GM23338 (cell line): ENCODE measurements at regions not wholly inside any gene's neighbourhood (a gene's known extent, or its start where the extent isn't known, plus 50 kb on each side); places are given as distances from the start of the nearest gene placed in this dataset.

Experiments used
- ATAC-seq: fragments of 200-7000 bp; cut with Tn5 transposase; 3 replicates; pipeline ENCODE4 v1.9.1; 2020
- DNase-seq: peaks from one replicate; pipeline ENCODE4 v3.0.0-alpha.2; 2015; ENCODE audit warnings: low spot score
- H2AFZ ChIP-seq: fragments of 200-600 bp; sonication (generic); 2 replicates; pipeline ENCODE4 v1.8.0; 2016; ENCODE audit warnings: antibody characterized with exemption, mild to moderate bottlenecking, moderate library complexity
- H3F3A ChIP-seq: fragments of 200-600 bp; sonication (generic); replicated peaks from 2 replicates; pipeline ENCODE4 v1.8.0; 2017; ENCODE audit warnings: antibody characterized with exemption, mixed run types, low read depth
- H3K27ac ChIP-seq: fragments of 200-600 bp; sonication (generic); 2 replicates; pipeline ENCODE4 v1.6.1; 2016; ENCODE audit warnings: low read depth
- H3K27me3 ChIP-seq: fragments of 200-600 bp; sonication (generic); 2 replicates; pipeline ENCODE4 v1.8.0; 2016; ENCODE audit warnings: mild to moderate bottlenecking, mixed run types, moderate library complexity; ENCODE audit not compliant: insufficient read depth
- H3K36me3 ChIP-seq: fragments of 200-600 bp; sonication (generic); 2 replicates; pipeline ENCODE4 v1.8.0; 2016; ENCODE audit warnings: mild to moderate bottlenecking; ENCODE audit not compliant: insufficient read depth
- H3K4me1 ChIP-seq: fragments of 200-600 bp; sonication (generic); 2 replicates; pipeline ENCODE4 v1.8.0; 2016; ENCODE audit warnings: mild to moderate bottlenecking, moderate library complexity; ENCODE audit not compliant: insufficient read depth
- H3K4me2 ChIP-seq: fragments of 200-600 bp; sonication (generic); 2 replicates; pipeline ENCODE4 v1.7.1; 2017; ENCODE audit warnings: mixed run types
- H3K4me3 ChIP-seq: fragments of 200-600 bp; sonication (generic); 2 replicates; pipeline ENCODE4 v1.6.1; 2016; ENCODE audit warnings: mixed run types
- H3K79me2 ChIP-seq: fragments of 200-600 bp; sonication (generic); replicated peaks from 2 replicates; pipeline ENCODE4 v1.8.0; 2017; ENCODE audit warnings: mild to moderate bottlenecking; ENCODE audit not compliant: insufficient read depth
- H3K9me2 ChIP-seq: fragments of 200-600 bp; sonication (generic); 2 replicates; pipeline ENCODE4 v1.8.0; 2017; ENCODE audit not compliant: insufficient read depth
- H4K20me1 ChIP-seq: fragments of 200-600 bp; sonication (generic); replicated peaks from 2 replicates; pipeline ENCODE4 v1.8.0; 2017; ENCODE audit warnings: mild to moderate bottlenecking; ENCODE audit not compliant: insufficient read depth
- H3K27ac Mint-ChIP-seq: 2 replicates; pipeline ENCODE4 v1.8.0; 2020; ENCODE audit warnings: inconsistent platforms, mild to moderate bottlenecking, moderate library complexity, mixed read lengths
- H3K27me3 Mint-ChIP-seq: 3 replicates; pipeline ENCODE4 v1.8.0; 2022; ENCODE audit warnings: low read depth, mild to moderate bottlenecking, moderate library complexity, mixed read lengths, inconsistent platforms; ENCODE audit not compliant: insufficient read depth, poor library complexity
- H3K36me3 Mint-ChIP-seq: 3 replicates; pipeline ENCODE4 v1.8.0; 2021; ENCODE audit warnings: low read depth, mild to moderate bottlenecking, inconsistent platforms, moderate library complexity, mixed read lengths
- H3K4me1 Mint-ChIP-seq: 3 replicates; pipeline ENCODE4 v1.8.0; 2020; ENCODE audit warnings: mild to moderate bottlenecking, inconsistent platforms, mixed read lengths
- H3K4me3 Mint-ChIP-seq: 3 replicates; pipeline ENCODE4 v1.8.0; 2021; ENCODE audit warnings: moderate library complexity, mild to moderate bottlenecking, inconsistent platforms, mixed read lengths
- H3K9me3 Mint-ChIP-seq: 3 replicates; pipeline ENCODE4 v1.8.0; 2020; ENCODE audit warnings: moderate library complexity, mild to moderate bottlenecking, inconsistent platforms, mixed read lengths
- EZH2 ChIP-seq: fragments of 200-600 bp; sonication (generic); IDR thresholded peaks from one replicate; pipeline ENCODE4 v1.8.0; 2017; ENCODE audit warnings: antibody characterized with exemption, mild to moderate bottlenecking, low read depth; ENCODE audit not compliant: unreplicated experiment
- EZH2phosphoT487 ChIP-seq: fragments of 200-600 bp; sonication (generic); IDR thresholded peaks from one replicate; pipeline ENCODE4 v1.8.1; 2018; ENCODE audit warnings: antibody characterized with exemption; ENCODE audit not compliant: unreplicated experiment
- JUNB ChIP-seq: IDR thresholded peaks from one replicate; pipeline ENCODE4 v1.6.1; 2016; ENCODE audit warnings: antibody characterized with exemption; ENCODE audit not compliant: unreplicated experiment
- NANOG ChIP-seq: IDR thresholded peaks from 2 replicates; pipeline ENCODE4 v1.6.1; 2016; ENCODE audit warnings: antibody characterized with exemption, borderline replicate concordance
- POLR2AphosphoS5 ChIP-seq: IDR thresholded peaks from 2 replicates; pipeline ENCODE4 v1.6.1; 2016; ENCODE audit warnings: antibody characterized with exemption, low read depth
- ZNF331 ChIP-seq: fragments of 250-450 bp; sonication (Bioruptor Pico); IDR thresholded peaks from 2 replicates; pipeline ENCODE4 v1.5.0; 2020; ENCODE audit warnings: low read depth, mild to moderate bottlenecking, moderate library complexity
- TF ChIP-seq, protein P1 (sequence below): IDR thresholded peaks from 2 replicates; pipeline ENCODE4 v1.6.1; 2016; ENCODE audit warnings: antibody characterized with exemption
- TF ChIP-seq, protein P2 (sequence below): fragments of 250-450 bp; sonication (Bioruptor Pico); IDR thresholded peaks from 2 replicates; pipeline ENCODE4 v1.5.0; 2020; ENCODE audit warnings: mild to moderate bottlenecking, moderate library complexity
- TF ChIP-seq, protein P3 (sequence below): IDR thresholded peaks from one replicate; pipeline ENCODE4 v1.6.1; 2018; ENCODE audit warnings: antibody characterized with exemption; ENCODE audit not compliant: unreplicated experiment

DNA sequence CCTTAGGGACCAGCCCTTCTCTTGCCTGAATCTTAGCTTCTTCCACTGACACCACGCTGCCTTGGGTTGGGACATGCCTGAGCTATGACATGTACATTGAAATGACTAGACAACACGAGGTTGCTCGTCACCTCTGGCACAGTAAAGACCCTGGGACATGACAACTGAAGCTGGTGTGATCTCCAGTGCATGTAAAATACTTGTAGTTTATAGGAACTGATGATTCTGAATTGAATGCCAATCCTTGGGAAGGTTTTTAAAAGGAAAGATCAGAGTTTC, 100.7 kb upstream of the PGRMC2 start:
- H2AFZ ChIP-seq = no peak overlapping the region
- H3K9me2 ChIP-seq = no peaks in the 10 kb centered on the region
- Mint-ChIP-seq H3K27ac (no peak overlapping the region), H3K4me3 (no peak overlapping the region), H3K27me3 (no peaks in the 10 kb centered on the region), H3K36me3 (no peaks in the 10 kb centered on the region), H3K9me3 (no peaks in the 10 kb centered on the region), H3K4me1 (peaks cover 18% of the 10 kb centered on the region)
- TF ChIP-seq, protein P1, sequence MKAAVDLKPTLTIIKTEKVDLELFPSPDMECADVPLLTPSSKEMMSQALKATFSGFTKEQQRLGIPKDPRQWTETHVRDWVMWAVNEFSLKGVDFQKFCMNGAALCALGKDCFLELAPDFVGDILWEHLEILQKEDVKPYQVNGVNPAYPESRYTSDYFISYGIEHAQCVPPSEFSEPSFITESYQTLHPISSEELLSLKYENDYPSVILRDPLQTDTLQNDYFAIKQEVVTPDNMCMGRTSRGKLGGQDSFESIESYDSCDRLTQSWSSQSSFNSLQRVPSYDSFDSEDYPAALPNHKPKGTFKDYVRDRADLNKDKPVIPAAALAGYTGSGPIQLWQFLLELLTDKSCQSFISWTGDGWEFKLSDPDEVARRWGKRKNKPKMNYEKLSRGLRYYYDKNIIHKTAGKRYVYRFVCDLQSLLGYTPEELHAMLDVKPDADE = no peak
- TF ChIP-seq, protein P2, sequence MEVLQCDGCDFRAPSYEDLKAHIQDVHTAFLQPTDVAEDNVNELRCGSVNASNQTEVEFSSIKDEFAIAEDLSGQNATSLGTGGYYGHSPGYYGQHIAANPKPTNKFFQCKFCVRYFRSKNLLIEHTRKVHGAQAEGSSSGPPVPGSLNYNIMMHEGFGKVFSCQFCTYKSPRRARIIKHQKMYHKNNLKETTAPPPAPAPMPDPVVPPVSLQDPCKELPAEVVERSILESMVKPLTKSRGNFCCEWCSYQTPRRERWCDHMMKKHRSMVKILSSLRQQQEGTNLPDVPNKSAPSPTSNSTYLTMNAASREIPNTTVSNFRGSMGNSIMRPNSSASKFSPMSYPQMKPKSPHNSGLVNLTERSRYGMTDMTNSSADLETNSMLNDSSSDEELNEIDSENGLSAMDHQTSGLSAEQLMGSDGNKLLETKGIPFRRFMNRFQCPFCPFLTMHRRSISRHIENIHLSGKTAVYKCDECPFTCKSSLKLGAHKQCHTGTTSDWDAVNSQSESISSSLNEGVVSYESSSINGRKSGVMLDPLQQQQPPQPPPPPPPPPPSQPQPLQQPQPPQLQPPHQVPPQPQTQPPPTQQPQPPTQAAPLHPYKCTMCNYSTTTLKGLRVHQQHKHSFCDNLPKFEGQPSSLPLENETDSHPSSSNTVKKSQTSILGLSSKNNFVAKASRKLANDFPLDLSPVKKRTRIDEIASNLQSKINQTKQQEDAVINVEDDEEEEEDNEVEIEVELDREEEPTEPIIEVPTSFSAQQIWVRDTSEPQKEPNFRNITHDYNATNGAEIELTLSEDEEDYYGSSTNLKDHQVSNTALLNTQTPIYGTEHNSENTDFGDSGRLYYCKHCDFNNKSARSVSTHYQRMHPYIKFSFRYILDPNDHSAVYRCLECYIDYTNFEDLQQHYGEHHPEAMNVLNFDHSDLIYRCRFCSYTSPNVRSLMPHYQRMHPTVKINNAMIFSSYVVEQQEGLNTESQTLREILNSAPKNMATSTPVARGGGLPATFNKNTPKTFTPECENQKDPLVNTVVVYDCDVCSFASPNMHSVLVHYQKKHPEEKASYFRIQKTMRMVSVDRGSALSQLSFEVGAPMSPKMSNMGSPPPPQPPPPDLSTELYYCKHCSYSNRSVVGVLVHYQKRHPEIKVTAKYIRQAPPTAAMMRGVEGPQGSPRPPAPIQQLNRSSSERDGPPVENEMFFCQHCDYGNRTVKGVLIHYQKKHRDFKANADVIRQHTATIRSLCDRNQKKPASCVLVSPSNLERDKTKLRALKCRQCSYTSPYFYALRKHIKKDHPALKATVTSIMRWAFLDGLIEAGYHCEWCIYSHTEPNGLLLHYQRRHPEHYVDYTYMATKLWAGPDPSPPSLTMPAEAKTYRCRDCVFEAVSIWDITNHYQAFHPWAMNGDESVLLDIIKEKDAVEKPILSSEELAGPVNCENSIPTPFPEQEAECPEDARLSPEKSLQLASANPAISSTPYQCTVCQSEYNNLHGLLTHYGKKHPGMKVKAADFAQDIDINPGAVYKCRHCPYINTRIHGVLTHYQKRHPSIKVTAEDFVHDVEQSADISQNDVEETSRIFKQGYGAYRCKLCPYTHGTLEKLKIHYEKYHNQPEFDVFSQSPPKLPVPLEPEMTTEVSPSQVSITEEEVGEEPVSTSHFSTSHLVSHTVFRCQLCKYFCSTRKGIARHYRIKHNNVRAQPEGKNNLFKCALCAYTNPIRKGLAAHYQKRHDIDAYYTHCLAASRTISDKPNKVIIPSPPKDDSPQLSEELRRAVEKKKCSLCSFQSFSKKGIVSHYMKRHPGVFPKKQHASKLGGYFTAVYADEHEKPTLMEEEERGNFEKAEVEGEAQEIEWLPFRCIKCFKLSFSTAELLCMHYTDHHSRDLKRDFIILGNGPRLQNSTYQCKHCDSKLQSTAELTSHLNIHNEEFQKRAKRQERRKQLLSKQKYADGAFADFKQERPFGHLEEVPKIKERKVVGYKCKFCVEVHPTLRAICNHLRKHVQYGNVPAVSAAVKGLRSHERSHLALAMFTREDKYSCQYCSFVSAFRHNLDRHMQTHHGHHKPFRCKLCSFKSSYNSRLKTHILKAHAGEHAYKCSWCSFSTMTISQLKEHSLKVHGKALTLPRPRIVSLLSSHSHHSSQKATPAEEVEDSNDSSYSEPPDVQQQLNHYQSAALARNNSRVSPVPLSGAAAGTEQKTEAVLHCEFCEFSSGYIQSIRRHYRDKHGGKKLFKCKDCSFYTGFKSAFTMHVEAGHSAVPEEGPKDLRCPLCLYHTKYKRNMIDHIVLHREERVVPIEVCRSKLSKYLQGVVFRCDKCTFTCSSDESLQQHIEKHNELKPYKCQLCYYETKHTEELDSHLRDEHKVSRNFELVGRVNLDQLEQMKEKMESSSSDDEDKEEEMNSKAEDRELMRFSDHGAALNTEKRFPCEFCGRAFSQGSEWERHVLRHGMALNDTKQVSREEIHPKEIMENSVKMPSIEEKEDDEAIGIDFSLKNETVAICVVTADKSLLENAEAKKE = no peak
- TF ChIP-seq, protein P3, sequence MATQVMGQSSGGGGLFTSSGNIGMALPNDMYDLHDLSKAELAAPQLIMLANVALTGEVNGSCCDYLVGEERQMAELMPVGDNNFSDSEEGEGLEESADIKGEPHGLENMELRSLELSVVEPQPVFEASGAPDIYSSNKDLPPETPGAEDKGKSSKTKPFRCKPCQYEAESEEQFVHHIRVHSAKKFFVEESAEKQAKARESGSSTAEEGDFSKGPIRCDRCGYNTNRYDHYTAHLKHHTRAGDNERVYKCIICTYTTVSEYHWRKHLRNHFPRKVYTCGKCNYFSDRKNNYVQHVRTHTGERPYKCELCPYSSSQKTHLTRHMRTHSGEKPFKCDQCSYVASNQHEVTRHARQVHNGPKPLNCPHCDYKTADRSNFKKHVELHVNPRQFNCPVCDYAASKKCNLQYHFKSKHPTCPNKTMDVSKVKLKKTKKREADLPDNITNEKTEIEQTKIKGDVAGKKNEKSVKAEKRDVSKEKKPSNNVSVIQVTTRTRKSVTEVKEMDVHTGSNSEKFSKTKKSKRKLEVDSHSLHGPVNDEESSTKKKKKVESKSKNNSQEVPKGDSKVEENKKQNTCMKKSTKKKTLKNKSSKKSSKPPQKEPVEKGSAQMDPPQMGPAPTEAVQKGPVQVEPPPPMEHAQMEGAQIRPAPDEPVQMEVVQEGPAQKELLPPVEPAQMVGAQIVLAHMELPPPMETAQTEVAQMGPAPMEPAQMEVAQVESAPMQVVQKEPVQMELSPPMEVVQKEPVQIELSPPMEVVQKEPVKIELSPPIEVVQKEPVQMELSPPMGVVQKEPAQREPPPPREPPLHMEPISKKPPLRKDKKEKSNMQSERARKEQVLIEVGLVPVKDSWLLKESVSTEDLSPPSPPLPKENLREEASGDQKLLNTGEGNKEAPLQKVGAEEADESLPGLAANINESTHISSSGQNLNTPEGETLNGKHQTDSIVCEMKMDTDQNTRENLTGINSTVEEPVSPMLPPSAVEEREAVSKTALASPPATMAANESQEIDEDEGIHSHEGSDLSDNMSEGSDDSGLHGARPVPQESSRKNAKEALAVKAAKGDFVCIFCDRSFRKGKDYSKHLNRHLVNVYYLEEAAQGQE = no peak
- TF ChIP-seq JUNB (no peak), EZH2phosphoT487 (no peak), NANOG (no peak), POLR2AphosphoS5 (no peak), ZNF331 (CRISPR knock-in tag) (no peak), EZH2 (no peak)
- DNase-seq (no peak), ATAC-seq (no peak)
- no peak overlapping the region for H3K4me3 ChIP-seq
- H3K4me1 ChIP-seq = peaks cover 16% of the 10 kb centered on the region
- H4K20me1 ChIP-seq = no peaks in the 10 kb centered on the region
- no peaks in the 10 kb centered on the region for H3K27me3 ChIP-seq
- H3K27ac ChIP-seq = no peak overlapping the region
- no peaks in the 10 kb centered on the region for H3K36me3 ChIP-seq
- no peaks in the 10 kb centered on the region for H3F3A ChIP-seq
- H3K79me2 ChIP-seq = no peaks in the 10 kb centered on the region
- H3K4me2 ChIP-seq = no peak overlapping the region
